Colonic mucosa (tissue), 4 donors: ENCODE measurements at regions not wholly inside any gene's neighbourhood (a gene's known extent, or its start where the extent isn't known, plus 50 kb on each side); places are given as distances from the start of the nearest gene placed in this dataset.
A peak's percentile ranks its signal among the peaks of the same experiment; 100 is the strongest.

Experiments used
- DNase-seq: peaks from one replicate; pipeline ENCODE4 v3.0.0-alpha.2; 2020
- H3K27ac ChIP-seq: fragments of 200-600 bp; one replicate; pipeline ENCODE4 v1.8.0; 2021
- H3K27me3 ChIP-seq: fragments of 200-600 bp; one replicate; pipeline ENCODE4 v1.8.0; 2021
- H3K36me3 ChIP-seq: fragments of 200-600 bp; one replicate; pipeline ENCODE4 v1.8.0; 2021
- H3K4me1 ChIP-seq: fragments of 200-600 bp; one replicate; pipeline ENCODE4 v1.8.0; 2021; ENCODE audit warnings: mild to moderate bottlenecking
- H3K4me3 ChIP-seq: fragments of 200-600 bp; one replicate; pipeline ENCODE4 v1.8.0; 2021
- H3K9ac ChIP-seq, 2 donors: one replicate each; pipeline ENCODE4 v1.7.0; 2013; ENCODE audit warnings: control low read depth in 2 of 2, low read depth in 2 of 2, low read length in 2 of 2
- H3K9me3 ChIP-seq: fragments of 200-600 bp; one replicate; pipeline ENCODE4 v1.8.0; 2021
- intact Hi-C: fragments of 100-400 bp; cut with DNase I; formaldehyde crosslinking; loops from one replicate; pipeline ENCODE4 v1.14.1; 2022
- TF ChIP-seq, protein P1 (sequence below): fragments of 200-600 bp; IDR thresholded peaks from one replicate; pipeline ENCODE4 v1.8.0; 2022; ENCODE audit warnings: antibody characterized with exemption, mild to moderate bottlenecking
- donor health status: healthy.
- donor health status: DM: no; HTN: no; CAD: no.
- donor health status: DM: no; HTN: no; CAD: no.

DNA sequence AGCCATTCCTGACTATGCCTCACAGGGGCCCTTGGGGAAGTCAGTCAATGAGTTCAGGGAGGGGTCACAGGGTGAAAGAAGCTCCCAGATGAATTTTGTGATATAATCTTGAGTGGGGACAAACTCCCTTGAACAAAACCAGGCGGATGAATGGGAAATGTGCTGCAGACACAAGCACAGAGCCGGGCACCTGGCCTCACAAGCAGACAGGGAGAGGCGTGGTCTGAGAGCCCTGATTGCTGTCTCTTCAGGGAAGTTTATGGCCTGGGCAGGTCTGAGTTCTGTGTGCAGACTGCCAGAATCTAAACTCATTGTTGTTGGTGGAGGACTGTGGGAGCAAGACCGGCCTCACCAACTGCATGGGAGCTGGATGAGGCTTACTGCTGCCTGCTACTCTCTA is 591.8 kb downstream of the EPHA3 start:
- Histone ChIP-seq H3K36me3 (no peaks in the 10 kb centered on the region), H3K4me3 (no peak overlapping the region), H3K4me1 (no peaks in the 10 kb centered on the region), H3K9me3 (no peaks in the 10 kb centered on the region), H3K9ac (peak overlapping the region in 1 of 2 donors; percentile 40), H3K27me3 (no peaks in the 10 kb centered on the region), H3K27ac (peak overlapping the region; percentile 50)
- TF ChIP-seq, protein P1, sequence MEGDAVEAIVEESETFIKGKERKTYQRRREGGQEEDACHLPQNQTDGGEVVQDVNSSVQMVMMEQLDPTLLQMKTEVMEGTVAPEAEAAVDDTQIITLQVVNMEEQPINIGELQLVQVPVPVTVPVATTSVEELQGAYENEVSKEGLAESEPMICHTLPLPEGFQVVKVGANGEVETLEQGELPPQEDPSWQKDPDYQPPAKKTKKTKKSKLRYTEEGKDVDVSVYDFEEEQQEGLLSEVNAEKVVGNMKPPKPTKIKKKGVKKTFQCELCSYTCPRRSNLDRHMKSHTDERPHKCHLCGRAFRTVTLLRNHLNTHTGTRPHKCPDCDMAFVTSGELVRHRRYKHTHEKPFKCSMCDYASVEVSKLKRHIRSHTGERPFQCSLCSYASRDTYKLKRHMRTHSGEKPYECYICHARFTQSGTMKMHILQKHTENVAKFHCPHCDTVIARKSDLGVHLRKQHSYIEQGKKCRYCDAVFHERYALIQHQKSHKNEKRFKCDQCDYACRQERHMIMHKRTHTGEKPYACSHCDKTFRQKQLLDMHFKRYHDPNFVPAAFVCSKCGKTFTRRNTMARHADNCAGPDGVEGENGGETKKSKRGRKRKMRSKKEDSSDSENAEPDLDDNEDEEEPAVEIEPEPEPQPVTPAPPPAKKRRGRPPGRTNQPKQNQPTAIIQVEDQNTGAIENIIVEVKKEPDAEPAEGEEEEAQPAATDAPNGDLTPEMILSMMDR = no peak
- peak; percentile 80 for DNase-seq
- intact Hi-C loops = no loop called here

DNA sequence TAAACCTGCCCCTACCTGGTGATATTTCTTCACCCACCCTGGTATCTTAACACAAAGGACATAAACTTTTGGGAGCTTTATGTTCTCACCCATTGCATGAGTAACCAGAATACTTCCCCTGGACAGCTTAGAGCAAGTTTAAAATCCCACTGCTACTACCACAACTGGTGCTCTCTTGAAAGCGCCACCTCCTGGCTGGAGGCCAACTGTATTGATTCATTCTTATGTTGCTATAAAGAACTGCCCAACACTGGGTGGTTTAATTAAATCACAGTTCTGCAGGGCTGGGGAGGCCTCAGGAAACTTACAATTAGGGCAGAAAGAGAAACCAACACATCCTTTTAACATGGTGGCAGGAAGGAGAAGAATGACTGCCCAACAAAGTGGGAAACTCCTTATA is 592.4 kb downstream of the EPHA3 start:
- peak; percentile 52 for DNase-seq
- Histone ChIP-seq H3K4me1 (no peaks in the 10 kb centered on the region), H3K27ac (peak overlapping the region; percentile 50), H3K9me3 (no peaks in the 10 kb centered on the region), H3K36me3 (no peaks in the 10 kb centered on the region), H3K4me3 (no peak overlapping the region), H3K9ac (no peak overlapping the region), H3K27me3 (no peaks in the 10 kb centered on the region)
- TF ChIP-seq, protein P1 = no peak
- intact Hi-C loops = no loop called here

- no peak for DNase-seq
- Histone ChIP-seq H3K9me3 (no peaks in the 10 kb centered on the region), H3K4me1 (no peaks in the 10 kb centered on the region), H3K9ac (no peak overlapping the region), H3K4me3 (no peak overlapping the region), H3K27ac (no peak overlapping the region), H3K27me3 (no peaks in the 10 kb centered on the region), H3K36me3 (no peaks in the 10 kb centered on the region)
- intact Hi-C loops = no loop called here
- TF ChIP-seq, protein P1 = no peak
Measured at GRCh38 chr3:89702404-89702803, 595.0 kb downstream of the EPHA3 start.

DNA sequence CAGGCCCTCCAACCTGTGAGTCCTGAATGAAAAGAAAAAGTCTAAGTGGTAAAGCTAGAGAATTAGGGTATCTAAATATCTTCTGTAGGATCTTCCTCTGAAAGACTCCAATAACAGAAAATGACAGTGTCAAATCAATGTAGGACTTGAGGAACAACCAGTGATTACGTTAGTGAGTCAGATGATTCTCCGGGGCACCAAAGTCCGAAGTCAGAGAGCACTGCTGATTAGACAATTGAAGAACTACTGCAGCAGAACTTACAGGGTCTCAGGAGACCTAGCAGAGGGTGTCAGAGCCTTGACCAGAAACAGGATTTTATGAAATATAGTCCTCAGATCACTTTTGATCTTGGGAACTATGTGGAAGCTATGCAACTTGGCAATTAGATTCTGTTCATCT is 605.8 kb downstream of the EPHA3 start:
- TF ChIP-seq, protein P1 = no peak
- Histone ChIP-seq H3K36me3 (no peaks in the 10 kb centered on the region), H3K4me1 (no peaks in the 10 kb centered on the region), H3K9me3 (no peaks in the 10 kb centered on the region), H3K4me3 (no peak overlapping the region), H3K9ac (no peak overlapping the region), H3K27me3 (no peaks in the 10 kb centered on the region), H3K27ac (no peak overlapping the region)
- intact Hi-C loops = no loop called here
- DNase-seq = no peak

DNA sequence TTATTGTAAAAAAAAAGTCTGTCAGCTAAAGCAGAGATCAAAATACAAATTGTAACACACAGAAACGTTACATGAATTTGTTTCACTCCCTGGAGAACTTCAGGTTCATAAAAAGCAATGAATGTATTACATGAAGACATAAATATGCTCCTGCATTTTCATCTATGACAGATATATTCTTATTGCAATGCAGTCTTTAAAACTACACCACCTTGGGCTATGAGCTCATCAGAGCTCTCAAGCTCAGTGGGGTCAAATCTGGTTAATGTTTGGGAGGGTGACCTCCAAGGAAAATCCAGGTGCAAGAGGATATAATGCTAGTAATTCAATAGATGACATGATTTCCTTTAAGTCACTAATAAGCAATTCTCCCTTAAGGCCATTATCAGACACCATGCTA is 606.8 kb downstream of the EPHA3 start:
- no peaks in the 10 kb centered on the region for H3K36me3 ChIP-seq
- no peak overlapping the region for H3K4me3 ChIP-seq
- no peaks in the 10 kb centered on the region for H3K27me3 ChIP-seq
- H3K27ac ChIP-seq = no peak overlapping the region
- TF ChIP-seq, protein P1 = no peak
- H3K9me3 ChIP-seq = no peaks in the 10 kb centered on the region
- no peaks in the 10 kb centered on the region for H3K4me1 ChIP-seq
- no peak for DNase-seq
- intact Hi-C loops = no loop called here
- no peak overlapping the region for H3K9ac ChIP-seq
